Suprapubic skin (tissue), 2 donors: ENCODE measurements at regions not wholly inside any gene's neighbourhood (a gene's known extent, or its start where the extent isn't known, plus 50 kb on each side); places are given as distances from the start of the nearest gene placed in this dataset.

ENCODE experiments used
- EP300 ChIP-seq: sonication (generic); formaldehyde crosslinking; IDR thresholded peaks from one replicate; pipeline ENCODE4 v1.6.1; 2017; ENCODE audit warnings: antibody characterized with exemption
- POLR2A ChIP-seq, 2 donors: fragments of 450-650 bp; IDR thresholded peaks; one replicate each; pipeline ENCODE4 v1.6.1; 2017; ENCODE audit warnings: antibody characterized with exemption in 2 of 2, mild to moderate bottlenecking in 2 of 2, moderate library complexity in 2 of 2

DNA sequence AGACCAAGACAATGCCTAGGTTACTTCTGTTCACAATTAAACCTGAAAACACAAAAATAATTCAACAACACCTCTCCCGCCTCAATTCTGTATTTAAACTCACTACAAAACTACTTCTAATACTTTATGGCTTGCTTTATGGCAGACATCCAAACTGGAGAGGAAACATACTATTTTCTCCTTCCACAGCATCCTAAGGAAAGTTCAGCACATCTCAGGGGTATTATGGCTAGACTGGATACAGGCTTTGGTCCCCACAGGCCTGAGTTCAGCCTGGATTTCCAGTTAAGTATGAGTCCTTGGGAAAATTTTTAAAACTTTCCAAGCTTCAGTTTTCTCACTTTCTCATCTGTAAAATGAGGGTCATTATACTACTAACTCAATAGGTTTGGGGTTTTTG, 480.2 kb downstream of the CAAP1 start:
- no peak for TF ChIP-seq EP300
- TF ChIP-seq POLR2A (IDR thresholded peaks at IDR 0.05) = no peak
